ENCODE measurements at regions not wholly inside any gene's neighbourhood (a gene's known extent, or its start where the extent isn't known, plus 50 kb on each side); places are given as distances from the start of the nearest gene placed in this dataset.

DNA sequence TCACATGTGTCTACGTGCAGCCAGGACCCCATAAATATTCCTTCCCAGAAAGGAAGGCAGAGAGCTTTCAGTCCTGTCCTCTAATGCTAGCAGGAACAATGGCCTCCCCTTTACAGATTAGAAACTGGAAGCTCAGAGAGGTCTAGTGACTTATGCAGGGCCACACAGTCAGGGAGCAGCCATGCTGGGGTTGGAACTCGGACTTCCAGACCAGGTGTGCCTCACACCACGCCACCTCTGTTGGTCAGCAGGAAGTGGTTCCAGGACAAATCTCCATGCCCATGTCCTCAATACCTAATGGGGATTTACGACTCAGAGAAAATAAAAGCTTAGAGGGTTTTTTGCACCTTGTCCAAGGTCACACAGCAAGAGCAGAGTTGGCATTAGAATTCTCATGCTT is 378.9 kb downstream of the RPS24 start:
- Mint-ChIP-seq H3K9me3 (ENCODE audit: insufficient read depth) (no peaks in the 10 kb centered on the region), H3K4me1 (no peaks in the 10 kb centered on the region), H3K4me3 (no peak overlapping the region), H3K27me3 (peaks cover 15% of the 10 kb centered on the region), H3K27ac (no peak overlapping the region)
- ATAC-seq (ENCODE audit: low read depth) (no peak), DNase-seq (no peak)
- CTCF ChIA-PET, result no interaction called here
- Histone ChIP-seq H3K9ac (ENCODE audit: low read length) (no peak overlapping the region), H3K27me3 (replicated peaks in 1 of 4; ENCODE audit: control extremely low read depth in 1 of 4, control insufficient read depth in 3 of 4, insufficient read depth in 4 of 4, low read length in 3 of 4) (peaks cover 0 to 4% (median under 1%) of the 10 kb centered on the region in 4 experiments), H3K4me3 (ENCODE audit: control extremely low read depth in 1 of 5, extremely low read depth in 1 of 5, insufficient read depth in 1 of 5, low read depth in 2 of 5, low read length in 4 of 5) (no peak overlapping the region), H3K79me2 (ENCODE audit: control insufficient read depth, insufficient read depth, low read length) (no peaks in the 10 kb centered on the region), H3K36me3 (replicated peaks in 1 of 2; ENCODE audit: control extremely low read depth in 1 of 2, control insufficient read depth in 1 of 2, extremely low read depth in 1 of 2, insufficient read depth in 2 of 2, low read length in 1 of 2) (no peaks in the 10 kb centered on the region), H2AFZ (ENCODE audit: insufficient read depth, low read depth, low read length, poor library complexity, severe bottlenecking) (no peak overlapping the region), H4K20me1 (ENCODE audit: control insufficient read depth, insufficient read depth, low read length, poor library complexity, severe bottlenecking) (no peaks in the 10 kb centered on the region), H3K4me2 (replicated peaks; ENCODE audit: low read depth, low read length, poor library complexity, severe bottlenecking) (no peak overlapping the region), H3K9me3 (ENCODE audit: control extremely low read depth in 1 of 3, control insufficient read depth in 2 of 3, insufficient read depth in 1 of 3, low read length in 2 of 3) (no peaks in the 10 kb centered on the region), H3K4me1 (ENCODE audit: control insufficient read depth in 2 of 2, insufficient read depth in 2 of 2, low read length in 2 of 2) (no peaks in the 10 kb centered on the region), H3K27ac (ENCODE audit: low read length in 2 of 2) (no peak overlapping the region)
- TF ChIP-seq, protein P1, sequence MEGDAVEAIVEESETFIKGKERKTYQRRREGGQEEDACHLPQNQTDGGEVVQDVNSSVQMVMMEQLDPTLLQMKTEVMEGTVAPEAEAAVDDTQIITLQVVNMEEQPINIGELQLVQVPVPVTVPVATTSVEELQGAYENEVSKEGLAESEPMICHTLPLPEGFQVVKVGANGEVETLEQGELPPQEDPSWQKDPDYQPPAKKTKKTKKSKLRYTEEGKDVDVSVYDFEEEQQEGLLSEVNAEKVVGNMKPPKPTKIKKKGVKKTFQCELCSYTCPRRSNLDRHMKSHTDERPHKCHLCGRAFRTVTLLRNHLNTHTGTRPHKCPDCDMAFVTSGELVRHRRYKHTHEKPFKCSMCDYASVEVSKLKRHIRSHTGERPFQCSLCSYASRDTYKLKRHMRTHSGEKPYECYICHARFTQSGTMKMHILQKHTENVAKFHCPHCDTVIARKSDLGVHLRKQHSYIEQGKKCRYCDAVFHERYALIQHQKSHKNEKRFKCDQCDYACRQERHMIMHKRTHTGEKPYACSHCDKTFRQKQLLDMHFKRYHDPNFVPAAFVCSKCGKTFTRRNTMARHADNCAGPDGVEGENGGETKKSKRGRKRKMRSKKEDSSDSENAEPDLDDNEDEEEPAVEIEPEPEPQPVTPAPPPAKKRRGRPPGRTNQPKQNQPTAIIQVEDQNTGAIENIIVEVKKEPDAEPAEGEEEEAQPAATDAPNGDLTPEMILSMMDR (IDR thresholded peaks at IDR 0.05), result no peak
- TF ChIP-seq EZH2 (IDR thresholded peaks at IDR 0.05; ENCODE audit: borderline replicate concordance, insufficient read depth, low read depth, low read length, poor library complexity, severe bottlenecking), result no peak
- 73% methylated on average over 3 of the region's 4 CpGs for WGBS (ENCODE audit: insufficient coverage)
- intact Hi-C loops (cut with micrococcal nuclease), result no loop called here
- POLR2A ChIA-PET, result no interaction called here

DNA sequence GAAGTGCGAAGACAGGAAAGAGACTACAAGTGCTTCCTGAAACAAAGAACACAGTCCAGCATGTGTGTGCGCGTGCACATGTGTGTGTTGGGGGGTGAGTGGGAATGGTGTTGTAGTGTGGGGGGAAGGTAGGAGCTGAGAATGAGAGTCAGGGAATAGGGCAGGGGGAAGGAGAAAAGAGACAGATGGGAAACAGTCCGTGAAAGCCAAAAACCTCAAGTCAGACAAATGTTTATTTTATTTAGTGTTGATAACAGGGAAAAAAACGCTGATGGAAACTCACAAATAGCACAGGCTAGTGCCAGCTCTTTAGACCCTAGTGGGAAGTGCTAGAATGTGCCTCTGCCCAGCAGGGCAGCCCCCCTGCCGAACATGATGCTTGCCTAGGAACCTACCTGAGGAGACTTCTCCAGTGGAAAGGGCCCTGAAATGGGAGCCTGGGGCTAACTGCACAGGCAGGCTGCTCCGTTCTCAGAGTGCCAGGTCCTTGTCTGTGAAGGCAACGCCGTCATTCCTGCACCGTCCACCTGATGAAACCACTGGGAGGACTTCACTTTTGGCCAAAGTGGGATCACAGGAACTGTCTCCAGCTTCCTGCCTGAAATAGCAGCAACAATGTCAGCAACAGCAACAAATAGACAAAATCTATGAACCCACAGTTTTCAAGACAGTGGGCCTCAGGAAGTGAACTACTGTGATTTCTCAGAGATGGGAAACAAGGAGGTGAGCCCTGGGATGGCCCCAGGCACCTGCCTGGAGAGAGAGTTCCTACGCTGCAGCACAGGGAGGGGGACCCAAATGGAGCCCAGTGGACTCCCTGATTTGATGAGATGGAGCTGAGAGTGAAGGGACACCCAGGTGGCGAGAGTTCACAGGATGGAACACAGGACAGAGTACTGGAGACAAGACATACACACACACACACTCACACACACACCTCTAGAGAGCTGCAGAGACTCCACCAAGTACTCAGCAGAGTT is 379.7 kb downstream of the RPS24 start:
- Histone ChIP-seq H3K4me1 (ENCODE audit: control insufficient read depth in 2 of 2, insufficient read depth in 2 of 2, low read length in 2 of 2) (no peaks in the 10 kb centered on the region), H4K20me1 (ENCODE audit: control insufficient read depth, insufficient read depth, low read length, poor library complexity, severe bottlenecking) (no peaks in the 10 kb centered on the region), H3K4me2 (replicated peaks; ENCODE audit: low read depth, low read length, poor library complexity, severe bottlenecking) (no peak overlapping the region), H3K27ac (ENCODE audit: low read length in 2 of 2) (no peak overlapping the region), H3K79me2 (ENCODE audit: control insufficient read depth, insufficient read depth, low read length) (no peaks in the 10 kb centered on the region), H3K9me3 (ENCODE audit: control extremely low read depth in 1 of 3, control insufficient read depth in 2 of 3, insufficient read depth in 1 of 3, low read length in 2 of 3) (no peaks in the 10 kb centered on the region), H3K27me3 (replicated peaks in 1 of 4; ENCODE audit: control extremely low read depth in 1 of 4, control insufficient read depth in 3 of 4, insufficient read depth in 4 of 4, low read length in 3 of 4) (no peaks in the 10 kb centered on the region), H3K9ac (ENCODE audit: low read length) (no peak overlapping the region), H3K4me3 (ENCODE audit: control extremely low read depth in 1 of 5, extremely low read depth in 1 of 5, insufficient read depth in 1 of 5, low read depth in 2 of 5, low read length in 4 of 5) (no peak overlapping the region), H3K36me3 (replicated peaks in 1 of 2; ENCODE audit: control extremely low read depth in 1 of 2, control insufficient read depth in 1 of 2, extremely low read depth in 1 of 2, insufficient read depth in 2 of 2, low read length in 1 of 2) (no peaks in the 10 kb centered on the region), H2AFZ (ENCODE audit: insufficient read depth, low read depth, low read length, poor library complexity, severe bottlenecking) (no peak overlapping the region)
- Mint-ChIP-seq H3K27ac (no peak overlapping the region), H3K4me1 (no peaks in the 10 kb centered on the region), H3K4me3 (no peak overlapping the region), H3K27me3 (peaks cover 11% of the 10 kb centered on the region), H3K9me3 (ENCODE audit: insufficient read depth) (no peaks in the 10 kb centered on the region)
- 78% methylated on average over 10 of the region's 12 CpGs for WGBS (ENCODE audit: insufficient coverage)
- POLR2A ChIA-PET, result no interaction called here
- ATAC-seq (ENCODE audit: low read depth) (no peak), DNase-seq (no peak)
- intact Hi-C loops (cut with micrococcal nuclease), result no loop called here
- CTCF ChIA-PET, result no interaction called here
- no peak for TF ChIP-seq EZH2 (IDR thresholded peaks at IDR 0.05; ENCODE audit: borderline replicate concordance, insufficient read depth, low read depth, low read length, poor library complexity, severe bottlenecking)
- TF ChIP-seq, protein P1 (IDR thresholded peaks at IDR 0.05), result no peak
